ENCODE measurements at regions not wholly inside any gene's neighbourhood (a gene's known extent, or its start where the extent isn't known, plus 50 kb on each side); places are given as distances from the start of the nearest gene placed in this dataset.

- TF ChIP-seq, protein P1, sequence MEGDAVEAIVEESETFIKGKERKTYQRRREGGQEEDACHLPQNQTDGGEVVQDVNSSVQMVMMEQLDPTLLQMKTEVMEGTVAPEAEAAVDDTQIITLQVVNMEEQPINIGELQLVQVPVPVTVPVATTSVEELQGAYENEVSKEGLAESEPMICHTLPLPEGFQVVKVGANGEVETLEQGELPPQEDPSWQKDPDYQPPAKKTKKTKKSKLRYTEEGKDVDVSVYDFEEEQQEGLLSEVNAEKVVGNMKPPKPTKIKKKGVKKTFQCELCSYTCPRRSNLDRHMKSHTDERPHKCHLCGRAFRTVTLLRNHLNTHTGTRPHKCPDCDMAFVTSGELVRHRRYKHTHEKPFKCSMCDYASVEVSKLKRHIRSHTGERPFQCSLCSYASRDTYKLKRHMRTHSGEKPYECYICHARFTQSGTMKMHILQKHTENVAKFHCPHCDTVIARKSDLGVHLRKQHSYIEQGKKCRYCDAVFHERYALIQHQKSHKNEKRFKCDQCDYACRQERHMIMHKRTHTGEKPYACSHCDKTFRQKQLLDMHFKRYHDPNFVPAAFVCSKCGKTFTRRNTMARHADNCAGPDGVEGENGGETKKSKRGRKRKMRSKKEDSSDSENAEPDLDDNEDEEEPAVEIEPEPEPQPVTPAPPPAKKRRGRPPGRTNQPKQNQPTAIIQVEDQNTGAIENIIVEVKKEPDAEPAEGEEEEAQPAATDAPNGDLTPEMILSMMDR (conservative IDR thresholded peaks at IDR 0.05; ENCODE audit: low read length) = no peak
- no peak for TF ChIP-seq EZH2phosphoT487 (IDR thresholded peaks at IDR 0.05; ENCODE audit: borderline replicate concordance, low read depth, low read length)
These were observed 263.3 kb upstream of the CDH5 start for GRCh38 chr16:66103211-66103610.
